ENCODE measurements at regions not wholly inside any gene's neighbourhood (a gene's known extent, or its start where the extent isn't known, plus 50 kb on each side); places are given as distances from the start of the nearest gene placed in this dataset.

DNA sequence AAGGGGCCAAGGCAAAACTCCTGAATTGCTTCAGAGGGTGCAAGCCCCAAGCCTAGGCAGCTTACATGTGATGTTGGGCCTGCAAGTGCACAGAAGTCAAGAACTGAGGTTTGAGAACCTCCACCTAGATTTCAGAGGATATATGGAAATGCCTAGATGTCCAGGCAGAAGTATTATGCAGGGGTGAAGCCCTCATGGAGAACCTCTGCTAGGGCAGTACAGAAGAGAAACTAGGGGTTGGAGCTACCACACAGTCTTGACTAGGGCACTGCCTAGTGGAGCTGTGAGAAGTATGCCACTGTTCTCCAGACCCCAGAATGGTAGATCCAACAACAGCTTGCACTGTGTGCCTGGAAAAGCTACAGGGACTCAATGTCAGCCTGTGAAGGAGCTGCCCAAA, 179.7 kb upstream of the GJE1 start:
- TF ChIP-seq, protein P1, sequence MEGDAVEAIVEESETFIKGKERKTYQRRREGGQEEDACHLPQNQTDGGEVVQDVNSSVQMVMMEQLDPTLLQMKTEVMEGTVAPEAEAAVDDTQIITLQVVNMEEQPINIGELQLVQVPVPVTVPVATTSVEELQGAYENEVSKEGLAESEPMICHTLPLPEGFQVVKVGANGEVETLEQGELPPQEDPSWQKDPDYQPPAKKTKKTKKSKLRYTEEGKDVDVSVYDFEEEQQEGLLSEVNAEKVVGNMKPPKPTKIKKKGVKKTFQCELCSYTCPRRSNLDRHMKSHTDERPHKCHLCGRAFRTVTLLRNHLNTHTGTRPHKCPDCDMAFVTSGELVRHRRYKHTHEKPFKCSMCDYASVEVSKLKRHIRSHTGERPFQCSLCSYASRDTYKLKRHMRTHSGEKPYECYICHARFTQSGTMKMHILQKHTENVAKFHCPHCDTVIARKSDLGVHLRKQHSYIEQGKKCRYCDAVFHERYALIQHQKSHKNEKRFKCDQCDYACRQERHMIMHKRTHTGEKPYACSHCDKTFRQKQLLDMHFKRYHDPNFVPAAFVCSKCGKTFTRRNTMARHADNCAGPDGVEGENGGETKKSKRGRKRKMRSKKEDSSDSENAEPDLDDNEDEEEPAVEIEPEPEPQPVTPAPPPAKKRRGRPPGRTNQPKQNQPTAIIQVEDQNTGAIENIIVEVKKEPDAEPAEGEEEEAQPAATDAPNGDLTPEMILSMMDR (IDR thresholded peaks at IDR 0.05), result no peak
- no peak for TF ChIP-seq POLR2A (IDR thresholded peaks at IDR 0.05)

Data from heart left ventricle (tissue), 13 donors.